GM18909 (cell line): ENCODE measurements at regions not wholly inside any gene's neighbourhood (a gene's known extent, or its start where the extent isn't known, plus 50 kb on each side); places are given as distances from the start of the nearest gene placed in this dataset.

Experiments used
- ATAC-seq: cut with Tn5 transposase; IDR thresholded peaks from one replicate; pipeline ENCODE4 v1.9.1; 2021; ENCODE audit warnings: mild to moderate bottlenecking; ENCODE audit not compliant: unreplicated experiment, poor library complexity

- no peak for ATAC-seq
Observed at GRCh38 chr6:93746892-93747291, 327.5 kb upstream of the EPHA7 start.

- no peak for ATAC-seq
Observed at GRCh38 chr6:93745306-93745705, 325.9 kb upstream of the EPHA7 start.

GRCh38 chr6:93735099-93735498, 315.7 kb upstream of the EPHA7 start:
- no peak for ATAC-seq

- ATAC-seq: no peak
Observed at GRCh38 chr6:93731306-93731705, 311.9 kb upstream of the EPHA7 start.

- ATAC-seq: no peak
Observed at GRCh38 chr6:93728150-93728549, 308.8 kb upstream of the EPHA7 start.

- ATAC-seq: no peak
Observed at GRCh38 chr6:93727447-93727846, 308.1 kb upstream of the EPHA7 start.

GRCh38 chr6:93721386-93722048, 302.2 kb upstream of the EPHA7 start:
- ATAC-seq: no peak

GRCh38 chr6:93713974-93714373, 294.6 kb upstream of the EPHA7 start:
- ATAC-seq: no peak

GRCh38 chr6:93703431-93703830, 284.1 kb upstream of the EPHA7 start:
- ATAC-seq: no peak

- ATAC-seq: no peak
Observed at GRCh38 chr6:93701526-93701925, 282.2 kb upstream of the EPHA7 start.

- ATAC-seq: no peak
Observed at GRCh38 chr6:93685494-93685893, 266.1 kb upstream of the EPHA7 start.

- no peak for ATAC-seq
Observed at GRCh38 chr6:93684339-93684738, 265.0 kb upstream of the EPHA7 start.

GRCh38 chr6:93679836-93680235, 260.5 kb upstream of the EPHA7 start:
- ATAC-seq: no peak

GRCh38 chr6:93678841-93679454, 259.6 kb upstream of the EPHA7 start:
- no peak for ATAC-seq

GRCh38 chr6:93677264-93677965, 258.1 kb upstream of the EPHA7 start:
- no peak for ATAC-seq

GRCh38 chr6:93676581-93676980, 257.2 kb upstream of the EPHA7 start:
- ATAC-seq: no peak

- no peak for ATAC-seq
Observed at GRCh38 chr6:93675856-93676417, 256.6 kb upstream of the EPHA7 start.

- no peak for ATAC-seq
Observed at GRCh38 chr6:93663111-93663510, 243.8 kb upstream of the EPHA7 start.

- ATAC-seq: no peak
Observed at GRCh38 chr6:93654548-93654947, 235.2 kb upstream of the EPHA7 start.

- ATAC-seq: no peak
Observed at GRCh38 chr6:93644611-93645010, 225.3 kb upstream of the EPHA7 start.

GRCh38 chr6:93639126-93639525, 219.8 kb upstream of the EPHA7 start:
- ATAC-seq: no peak
